ENCODE measurements at regions not wholly inside any gene's neighbourhood (a gene's known extent, or its start where the extent isn't known, plus 50 kb on each side); places are given as distances from the start of the nearest gene placed in this dataset.

DNA sequence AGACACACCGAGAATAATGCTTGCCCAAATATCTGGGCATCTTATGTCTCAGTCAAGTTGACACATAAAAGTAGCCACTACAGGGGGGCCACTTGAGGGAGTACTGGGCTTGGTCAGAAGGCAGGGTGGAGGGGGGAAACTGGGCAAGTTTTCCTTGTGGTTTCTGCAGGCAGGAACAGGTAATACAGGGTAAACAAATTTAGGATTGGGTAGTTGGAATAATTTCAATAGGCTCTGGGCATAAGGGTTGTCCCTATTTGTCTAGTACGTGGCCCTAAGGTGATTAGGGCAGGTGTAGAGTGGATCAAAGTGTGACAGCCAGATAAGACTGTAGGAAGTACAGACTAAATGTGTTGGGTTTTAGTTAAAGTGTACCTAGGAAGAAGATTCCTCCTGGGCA lies 353.1 kb downstream of the TLE4 start:
- no peak overlapping the region for H3K4me3 ChIP-seq (ENCODE audit: low read depth, poor library complexity, severe bottlenecking)
- no peak for DNase-seq (ENCODE audit: low spot score in 2 of 2)
- no peak for TF ChIP-seq POLR2A (IDR thresholded peaks at IDR 0.05)
- TF ChIP-seq, protein P1, sequence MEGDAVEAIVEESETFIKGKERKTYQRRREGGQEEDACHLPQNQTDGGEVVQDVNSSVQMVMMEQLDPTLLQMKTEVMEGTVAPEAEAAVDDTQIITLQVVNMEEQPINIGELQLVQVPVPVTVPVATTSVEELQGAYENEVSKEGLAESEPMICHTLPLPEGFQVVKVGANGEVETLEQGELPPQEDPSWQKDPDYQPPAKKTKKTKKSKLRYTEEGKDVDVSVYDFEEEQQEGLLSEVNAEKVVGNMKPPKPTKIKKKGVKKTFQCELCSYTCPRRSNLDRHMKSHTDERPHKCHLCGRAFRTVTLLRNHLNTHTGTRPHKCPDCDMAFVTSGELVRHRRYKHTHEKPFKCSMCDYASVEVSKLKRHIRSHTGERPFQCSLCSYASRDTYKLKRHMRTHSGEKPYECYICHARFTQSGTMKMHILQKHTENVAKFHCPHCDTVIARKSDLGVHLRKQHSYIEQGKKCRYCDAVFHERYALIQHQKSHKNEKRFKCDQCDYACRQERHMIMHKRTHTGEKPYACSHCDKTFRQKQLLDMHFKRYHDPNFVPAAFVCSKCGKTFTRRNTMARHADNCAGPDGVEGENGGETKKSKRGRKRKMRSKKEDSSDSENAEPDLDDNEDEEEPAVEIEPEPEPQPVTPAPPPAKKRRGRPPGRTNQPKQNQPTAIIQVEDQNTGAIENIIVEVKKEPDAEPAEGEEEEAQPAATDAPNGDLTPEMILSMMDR (IDR thresholded peaks at IDR 0.05): no peak
- intact Hi-C loops (cut with DNase I; ENCODE audit: low total_unique reads): no loop called here
- 48 to 62% methylated on average over 2 of the region's 2 CpGs for WGBS, 2 donors

DNA sequence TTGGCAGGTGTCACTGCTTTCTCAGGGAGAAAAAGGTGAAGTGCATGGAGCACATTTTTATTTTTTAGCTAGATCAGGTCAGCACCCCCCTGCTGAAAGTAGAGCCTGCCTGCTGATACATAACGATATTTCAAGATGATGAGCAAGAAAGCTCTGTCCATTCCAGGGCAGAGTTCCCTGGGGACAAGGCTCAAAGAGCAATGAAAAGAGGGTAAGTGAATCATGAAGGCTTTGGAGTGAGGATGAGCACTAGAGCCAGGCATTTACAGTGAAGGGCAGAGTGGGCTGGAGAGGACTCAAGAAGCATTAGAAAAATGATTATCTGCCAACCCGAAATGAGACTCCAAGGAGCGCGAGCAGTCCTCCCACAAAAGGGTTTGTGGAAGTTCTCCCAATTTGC lies 345.7 kb downstream of the TLE4 start:
- H3K4me3 ChIP-seq (ENCODE audit: low read depth, poor library complexity, severe bottlenecking): no peak overlapping the region
- 62 to 71% methylated on average over 4 of the region's 4 CpGs for WGBS, 2 donors
- TF ChIP-seq, protein P1 (IDR thresholded peaks at IDR 0.05): no peak
- TF ChIP-seq POLR2A (IDR thresholded peaks at IDR 0.05): no peak
- intact Hi-C loops (cut with DNase I; ENCODE audit: low total_unique reads): no loop called here
- no peak for DNase-seq (ENCODE audit: low spot score in 2 of 2)

DNA sequence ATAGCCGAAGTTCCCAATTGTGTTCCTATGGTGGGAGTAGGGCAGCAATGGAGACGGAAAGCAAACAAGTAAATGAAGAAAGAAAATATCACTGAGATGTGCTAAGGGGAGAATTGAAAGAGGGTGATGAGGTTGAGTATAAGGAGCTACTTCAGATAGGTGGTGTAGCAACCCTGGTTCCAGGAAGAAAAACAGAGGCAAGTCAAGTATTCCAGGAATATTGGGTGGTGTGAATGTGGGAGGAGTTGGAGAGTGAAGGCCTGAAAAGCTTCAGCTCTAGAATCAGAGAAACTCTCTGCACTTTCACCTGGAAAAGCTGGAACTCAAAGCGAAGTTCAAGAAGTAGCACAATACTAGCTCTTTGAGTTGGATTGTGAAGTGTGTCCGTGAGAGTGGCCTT lies 342.1 kb downstream of the TLE4 start:
- intact Hi-C loops (cut with DNase I; ENCODE audit: low total_unique reads): no loop called here
- no peak overlapping the region for H3K4me3 ChIP-seq (ENCODE audit: low read depth, poor library complexity, severe bottlenecking)
- no peak for DNase-seq (ENCODE audit: low spot score in 2 of 2)
- TF ChIP-seq, protein P1 (IDR thresholded peaks at IDR 0.05): no peak
- no peak for TF ChIP-seq POLR2A (IDR thresholded peaks at IDR 0.05)
- WGBS, 2 donors: 94 to 95% methylated on average over 4 of the region's 4 CpGs

DNA sequence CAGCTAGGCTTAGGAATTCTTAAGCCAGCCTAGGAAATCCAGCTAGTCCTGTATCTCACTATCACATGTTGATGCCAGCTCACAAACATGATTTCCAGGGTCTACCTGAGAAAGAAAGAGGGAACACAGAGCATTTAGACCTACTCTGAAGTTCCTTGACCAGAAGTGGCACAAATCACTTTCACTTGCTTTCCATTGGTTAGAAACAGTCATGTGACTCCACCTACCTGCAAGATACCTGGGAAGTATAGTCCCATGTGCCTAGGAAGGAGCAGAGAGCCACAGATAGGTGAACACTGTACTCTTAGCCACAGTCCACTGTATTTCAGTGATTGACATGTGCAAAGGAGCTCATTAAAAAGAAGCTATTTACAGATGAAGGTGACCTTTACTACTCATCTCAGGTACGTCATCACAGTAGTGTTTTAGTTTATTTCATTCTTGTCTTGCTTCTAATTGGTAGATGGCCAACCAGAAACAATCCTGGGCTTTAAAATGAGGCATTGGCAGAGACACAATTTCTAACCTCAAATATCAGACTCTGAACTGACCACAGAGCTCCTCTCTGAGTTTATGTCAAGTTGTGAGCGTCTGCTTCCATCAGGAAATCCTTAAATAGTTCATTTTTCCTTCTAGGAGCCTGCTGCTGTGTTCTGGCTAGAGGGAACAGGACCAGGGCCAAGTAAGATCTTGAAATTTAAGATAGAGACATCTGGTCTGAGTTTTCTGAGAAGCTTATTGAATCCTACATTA lies 340.7 kb downstream of the TLE4 start:
- TF ChIP-seq, protein P1 (IDR thresholded peaks at IDR 0.05): no peak
- no peak for TF ChIP-seq POLR2A (IDR thresholded peaks at IDR 0.05)
- H3K4me3 ChIP-seq (ENCODE audit: low read depth, poor library complexity, severe bottlenecking): no peak overlapping the region
- no peak for DNase-seq (ENCODE audit: low spot score in 2 of 2)
- WGBS, 2 donors: 49 to 63% methylated on average over 2 of the region's 2 CpGs
- intact Hi-C loops (cut with DNase I; ENCODE audit: low total_unique reads): no loop called here

DNA sequence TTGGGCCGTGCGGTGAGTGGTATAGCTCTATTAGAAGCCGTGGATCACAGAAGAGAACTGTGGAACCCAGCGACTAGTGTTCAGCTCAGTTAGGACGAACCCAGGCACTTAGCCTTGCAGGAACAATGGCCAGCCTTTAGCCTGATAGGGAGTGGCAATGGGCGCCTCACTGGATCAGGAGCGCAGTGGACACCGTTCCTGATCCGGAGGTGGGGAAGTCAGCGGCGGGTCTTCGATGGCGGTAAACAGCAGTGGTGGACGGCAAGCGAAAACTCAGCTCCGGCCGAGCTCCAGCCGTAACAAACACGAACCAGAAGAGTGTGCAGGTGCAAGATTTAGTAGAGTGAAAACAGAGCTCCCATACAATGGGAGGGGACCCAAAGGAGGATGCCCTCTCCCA lies 340.0 kb downstream of the TLE4 start:
- no peak overlapping the region for H3K4me3 ChIP-seq (ENCODE audit: low read depth, poor library complexity, severe bottlenecking)
- 97% methylated on average over 19 of the region's 19 CpGs for WGBS, 2 donors
- intact Hi-C loops (cut with DNase I; ENCODE audit: low total_unique reads): no loop called here
- DNase-seq (ENCODE audit: low spot score in 2 of 2): no peak
- TF ChIP-seq POLR2A (IDR thresholded peaks at IDR 0.05): no peak
- TF ChIP-seq, protein P1 (IDR thresholded peaks at IDR 0.05): no peak
